GM23338 (cell line): ENCODE measurements at regions not wholly inside any gene's neighbourhood (a gene's known extent, or its start where the extent isn't known, plus 50 kb on each side); places are given as distances from the start of the nearest gene placed in this dataset.
A peak's percentile ranks its signal among the peaks of the same experiment; 100 is the strongest.

Experiments
- ATAC-seq: fragments of 200-7000 bp; cut with Tn5 transposase; 3 replicates; pipeline ENCODE4 v1.9.1; 2020
- DNase-seq: peaks from one replicate; pipeline ENCODE4 v3.0.0-alpha.2; 2015; ENCODE audit warnings: low spot score
- H2AFZ ChIP-seq: fragments of 200-600 bp; sonication (generic); 2 replicates; pipeline ENCODE4 v1.8.0; 2016; ENCODE audit warnings: antibody characterized with exemption, mild to moderate bottlenecking, moderate library complexity
- H3F3A ChIP-seq: fragments of 200-600 bp; sonication (generic); replicated peaks from 2 replicates; pipeline ENCODE4 v1.8.0; 2017; ENCODE audit warnings: antibody characterized with exemption, mixed run types, low read depth
- H3K27ac ChIP-seq: fragments of 200-600 bp; sonication (generic); 2 replicates; pipeline ENCODE4 v1.6.1; 2016; ENCODE audit warnings: low read depth
- H3K27me3 ChIP-seq: fragments of 200-600 bp; sonication (generic); 2 replicates; pipeline ENCODE4 v1.8.0; 2016; ENCODE audit warnings: mild to moderate bottlenecking, mixed run types, moderate library complexity; ENCODE audit not compliant: insufficient read depth
- H3K36me3 ChIP-seq: fragments of 200-600 bp; sonication (generic); 2 replicates; pipeline ENCODE4 v1.8.0; 2016; ENCODE audit warnings: mild to moderate bottlenecking; ENCODE audit not compliant: insufficient read depth
- H3K4me1 ChIP-seq: fragments of 200-600 bp; sonication (generic); 2 replicates; pipeline ENCODE4 v1.8.0; 2016; ENCODE audit warnings: mild to moderate bottlenecking, moderate library complexity; ENCODE audit not compliant: insufficient read depth
- H3K4me2 ChIP-seq: fragments of 200-600 bp; sonication (generic); 2 replicates; pipeline ENCODE4 v1.7.1; 2017; ENCODE audit warnings: mixed run types
- H3K4me3 ChIP-seq: fragments of 200-600 bp; sonication (generic); 2 replicates; pipeline ENCODE4 v1.6.1; 2016; ENCODE audit warnings: mixed run types
- H3K79me2 ChIP-seq: fragments of 200-600 bp; sonication (generic); replicated peaks from 2 replicates; pipeline ENCODE4 v1.8.0; 2017; ENCODE audit warnings: mild to moderate bottlenecking; ENCODE audit not compliant: insufficient read depth
- H3K9me2 ChIP-seq: fragments of 200-600 bp; sonication (generic); 2 replicates; pipeline ENCODE4 v1.8.0; 2017; ENCODE audit not compliant: insufficient read depth
- H4K20me1 ChIP-seq: fragments of 200-600 bp; sonication (generic); replicated peaks from 2 replicates; pipeline ENCODE4 v1.8.0; 2017; ENCODE audit warnings: mild to moderate bottlenecking; ENCODE audit not compliant: insufficient read depth
- H3K27ac Mint-ChIP-seq: 2 replicates; pipeline ENCODE4 v1.8.0; 2020; ENCODE audit warnings: inconsistent platforms, mild to moderate bottlenecking, moderate library complexity, mixed read lengths
- H3K27me3 Mint-ChIP-seq: 3 replicates; pipeline ENCODE4 v1.8.0; 2022; ENCODE audit warnings: low read depth, mild to moderate bottlenecking, moderate library complexity, mixed read lengths, inconsistent platforms; ENCODE audit not compliant: insufficient read depth, poor library complexity
- H3K36me3 Mint-ChIP-seq: 3 replicates; pipeline ENCODE4 v1.8.0; 2021; ENCODE audit warnings: low read depth, mild to moderate bottlenecking, inconsistent platforms, moderate library complexity, mixed read lengths
- H3K4me1 Mint-ChIP-seq: 3 replicates; pipeline ENCODE4 v1.8.0; 2020; ENCODE audit warnings: mild to moderate bottlenecking, inconsistent platforms, mixed read lengths
- H3K4me3 Mint-ChIP-seq: 3 replicates; pipeline ENCODE4 v1.8.0; 2021; ENCODE audit warnings: moderate library complexity, mild to moderate bottlenecking, inconsistent platforms, mixed read lengths
- H3K9me3 Mint-ChIP-seq: 3 replicates; pipeline ENCODE4 v1.8.0; 2020; ENCODE audit warnings: moderate library complexity, mild to moderate bottlenecking, inconsistent platforms, mixed read lengths
- EZH2 ChIP-seq: fragments of 200-600 bp; sonication (generic); IDR thresholded peaks from one replicate; pipeline ENCODE4 v1.8.0; 2017; ENCODE audit warnings: antibody characterized with exemption, mild to moderate bottlenecking, low read depth; ENCODE audit not compliant: unreplicated experiment
- JUNB ChIP-seq: IDR thresholded peaks from one replicate; pipeline ENCODE4 v1.6.1; 2016; ENCODE audit warnings: antibody characterized with exemption; ENCODE audit not compliant: unreplicated experiment
- POLR2AphosphoS5 ChIP-seq: IDR thresholded peaks from 2 replicates; pipeline ENCODE4 v1.6.1; 2016; ENCODE audit warnings: antibody characterized with exemption, low read depth
- STAT1 ChIP-seq: IDR thresholded peaks from one replicate; pipeline ENCODE4 v1.6.1; 2016; ENCODE audit warnings: antibody characterized with exemption; ENCODE audit not compliant: unreplicated experiment
- ZNF114 ChIP-seq: fragments of 250-450 bp; sonication (Bioruptor Pico); IDR thresholded peaks from 2 replicates; pipeline ENCODE4 v1.5.0; 2020; ENCODE audit warnings: mild to moderate bottlenecking, moderate library complexity
- TF ChIP-seq, protein P1 (sequence below): fragments of 250-450 bp; sonication (Bioruptor Pico); IDR thresholded peaks from 2 replicates; pipeline ENCODE4 v1.5.0; 2020; ENCODE audit warnings: mild to moderate bottlenecking, moderate library complexity
- TF ChIP-seq, protein P2 (sequence below): IDR thresholded peaks from 2 replicates; pipeline ENCODE4 v1.6.1; 2016; ENCODE audit warnings: antibody characterized with exemption

DNA sequence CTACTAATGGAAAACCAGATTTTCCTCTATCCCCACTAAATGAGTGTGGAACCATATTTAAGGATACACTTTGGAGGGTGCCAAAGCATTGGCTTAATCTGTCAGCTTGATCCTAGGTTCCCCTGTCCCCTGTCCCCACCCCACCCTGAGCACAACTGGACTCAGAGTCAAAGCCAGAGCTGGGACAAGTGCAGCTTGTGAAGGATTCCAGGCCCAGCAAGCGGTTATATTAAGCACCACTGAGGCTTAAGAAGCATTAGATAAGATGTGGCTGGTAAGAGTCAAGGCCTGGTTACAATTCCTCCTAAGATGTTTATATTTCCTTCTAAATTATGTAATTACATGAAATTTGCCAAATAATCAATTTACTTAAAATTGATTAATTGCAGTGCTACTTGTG, 350.0 kb upstream of the GATB start (continued):
- TF ChIP-seq, protein P1, sequence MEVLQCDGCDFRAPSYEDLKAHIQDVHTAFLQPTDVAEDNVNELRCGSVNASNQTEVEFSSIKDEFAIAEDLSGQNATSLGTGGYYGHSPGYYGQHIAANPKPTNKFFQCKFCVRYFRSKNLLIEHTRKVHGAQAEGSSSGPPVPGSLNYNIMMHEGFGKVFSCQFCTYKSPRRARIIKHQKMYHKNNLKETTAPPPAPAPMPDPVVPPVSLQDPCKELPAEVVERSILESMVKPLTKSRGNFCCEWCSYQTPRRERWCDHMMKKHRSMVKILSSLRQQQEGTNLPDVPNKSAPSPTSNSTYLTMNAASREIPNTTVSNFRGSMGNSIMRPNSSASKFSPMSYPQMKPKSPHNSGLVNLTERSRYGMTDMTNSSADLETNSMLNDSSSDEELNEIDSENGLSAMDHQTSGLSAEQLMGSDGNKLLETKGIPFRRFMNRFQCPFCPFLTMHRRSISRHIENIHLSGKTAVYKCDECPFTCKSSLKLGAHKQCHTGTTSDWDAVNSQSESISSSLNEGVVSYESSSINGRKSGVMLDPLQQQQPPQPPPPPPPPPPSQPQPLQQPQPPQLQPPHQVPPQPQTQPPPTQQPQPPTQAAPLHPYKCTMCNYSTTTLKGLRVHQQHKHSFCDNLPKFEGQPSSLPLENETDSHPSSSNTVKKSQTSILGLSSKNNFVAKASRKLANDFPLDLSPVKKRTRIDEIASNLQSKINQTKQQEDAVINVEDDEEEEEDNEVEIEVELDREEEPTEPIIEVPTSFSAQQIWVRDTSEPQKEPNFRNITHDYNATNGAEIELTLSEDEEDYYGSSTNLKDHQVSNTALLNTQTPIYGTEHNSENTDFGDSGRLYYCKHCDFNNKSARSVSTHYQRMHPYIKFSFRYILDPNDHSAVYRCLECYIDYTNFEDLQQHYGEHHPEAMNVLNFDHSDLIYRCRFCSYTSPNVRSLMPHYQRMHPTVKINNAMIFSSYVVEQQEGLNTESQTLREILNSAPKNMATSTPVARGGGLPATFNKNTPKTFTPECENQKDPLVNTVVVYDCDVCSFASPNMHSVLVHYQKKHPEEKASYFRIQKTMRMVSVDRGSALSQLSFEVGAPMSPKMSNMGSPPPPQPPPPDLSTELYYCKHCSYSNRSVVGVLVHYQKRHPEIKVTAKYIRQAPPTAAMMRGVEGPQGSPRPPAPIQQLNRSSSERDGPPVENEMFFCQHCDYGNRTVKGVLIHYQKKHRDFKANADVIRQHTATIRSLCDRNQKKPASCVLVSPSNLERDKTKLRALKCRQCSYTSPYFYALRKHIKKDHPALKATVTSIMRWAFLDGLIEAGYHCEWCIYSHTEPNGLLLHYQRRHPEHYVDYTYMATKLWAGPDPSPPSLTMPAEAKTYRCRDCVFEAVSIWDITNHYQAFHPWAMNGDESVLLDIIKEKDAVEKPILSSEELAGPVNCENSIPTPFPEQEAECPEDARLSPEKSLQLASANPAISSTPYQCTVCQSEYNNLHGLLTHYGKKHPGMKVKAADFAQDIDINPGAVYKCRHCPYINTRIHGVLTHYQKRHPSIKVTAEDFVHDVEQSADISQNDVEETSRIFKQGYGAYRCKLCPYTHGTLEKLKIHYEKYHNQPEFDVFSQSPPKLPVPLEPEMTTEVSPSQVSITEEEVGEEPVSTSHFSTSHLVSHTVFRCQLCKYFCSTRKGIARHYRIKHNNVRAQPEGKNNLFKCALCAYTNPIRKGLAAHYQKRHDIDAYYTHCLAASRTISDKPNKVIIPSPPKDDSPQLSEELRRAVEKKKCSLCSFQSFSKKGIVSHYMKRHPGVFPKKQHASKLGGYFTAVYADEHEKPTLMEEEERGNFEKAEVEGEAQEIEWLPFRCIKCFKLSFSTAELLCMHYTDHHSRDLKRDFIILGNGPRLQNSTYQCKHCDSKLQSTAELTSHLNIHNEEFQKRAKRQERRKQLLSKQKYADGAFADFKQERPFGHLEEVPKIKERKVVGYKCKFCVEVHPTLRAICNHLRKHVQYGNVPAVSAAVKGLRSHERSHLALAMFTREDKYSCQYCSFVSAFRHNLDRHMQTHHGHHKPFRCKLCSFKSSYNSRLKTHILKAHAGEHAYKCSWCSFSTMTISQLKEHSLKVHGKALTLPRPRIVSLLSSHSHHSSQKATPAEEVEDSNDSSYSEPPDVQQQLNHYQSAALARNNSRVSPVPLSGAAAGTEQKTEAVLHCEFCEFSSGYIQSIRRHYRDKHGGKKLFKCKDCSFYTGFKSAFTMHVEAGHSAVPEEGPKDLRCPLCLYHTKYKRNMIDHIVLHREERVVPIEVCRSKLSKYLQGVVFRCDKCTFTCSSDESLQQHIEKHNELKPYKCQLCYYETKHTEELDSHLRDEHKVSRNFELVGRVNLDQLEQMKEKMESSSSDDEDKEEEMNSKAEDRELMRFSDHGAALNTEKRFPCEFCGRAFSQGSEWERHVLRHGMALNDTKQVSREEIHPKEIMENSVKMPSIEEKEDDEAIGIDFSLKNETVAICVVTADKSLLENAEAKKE: no peak
- TF ChIP-seq, protein P2, sequence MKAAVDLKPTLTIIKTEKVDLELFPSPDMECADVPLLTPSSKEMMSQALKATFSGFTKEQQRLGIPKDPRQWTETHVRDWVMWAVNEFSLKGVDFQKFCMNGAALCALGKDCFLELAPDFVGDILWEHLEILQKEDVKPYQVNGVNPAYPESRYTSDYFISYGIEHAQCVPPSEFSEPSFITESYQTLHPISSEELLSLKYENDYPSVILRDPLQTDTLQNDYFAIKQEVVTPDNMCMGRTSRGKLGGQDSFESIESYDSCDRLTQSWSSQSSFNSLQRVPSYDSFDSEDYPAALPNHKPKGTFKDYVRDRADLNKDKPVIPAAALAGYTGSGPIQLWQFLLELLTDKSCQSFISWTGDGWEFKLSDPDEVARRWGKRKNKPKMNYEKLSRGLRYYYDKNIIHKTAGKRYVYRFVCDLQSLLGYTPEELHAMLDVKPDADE: no peak

DNA sequence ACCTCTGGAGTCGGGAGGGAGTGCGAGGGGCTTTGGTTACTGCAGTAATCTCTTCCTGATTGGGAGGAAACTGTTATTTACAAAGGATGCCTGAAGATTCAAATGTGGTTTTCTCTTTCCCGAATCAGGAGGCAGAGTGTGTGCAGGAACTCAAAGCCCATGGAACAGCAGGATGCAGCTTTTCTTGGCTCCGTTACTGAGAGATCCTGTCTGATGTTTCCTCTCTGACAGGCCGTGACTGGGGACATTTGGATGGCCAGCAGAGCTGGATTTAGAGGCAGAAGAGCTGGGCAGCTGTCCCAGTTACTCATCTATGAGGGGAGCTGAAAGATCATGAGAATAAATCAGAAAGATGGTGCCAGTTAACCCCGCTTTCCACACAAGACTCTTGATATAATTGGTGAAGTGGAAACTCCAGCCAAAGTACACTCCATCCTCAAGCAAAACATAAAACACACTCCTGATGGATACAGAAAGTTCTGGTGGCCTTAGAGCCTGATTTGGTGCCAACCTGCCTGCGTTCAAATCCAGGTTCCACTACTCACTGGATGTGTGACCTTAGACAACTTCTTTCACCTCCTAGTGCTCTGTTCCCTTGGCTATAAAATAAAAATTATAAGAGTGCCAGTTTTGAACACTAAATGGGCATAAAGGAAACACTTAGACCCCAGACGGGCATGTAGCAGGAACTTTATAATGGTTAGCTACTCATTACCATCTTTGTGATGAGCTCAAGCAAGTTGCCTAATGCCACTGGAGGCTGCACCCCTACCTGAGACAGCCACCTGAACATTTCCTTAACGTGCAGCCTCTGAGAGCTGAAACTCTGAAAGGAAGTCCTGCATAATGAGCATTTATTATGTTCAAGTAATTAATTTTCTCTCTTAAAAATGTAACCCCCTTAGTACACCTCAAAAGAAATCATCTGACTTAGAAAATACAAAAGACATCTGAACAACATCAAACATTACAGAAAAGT, 349.0 kb upstream of the GATB start:
- peaks cover 7% of the 10 kb centered on the region; the same call in 2 of the 3 replicates for H3K4me1 Mint-ChIP-seq
- no peaks in the 10 kb centered on the region for H3K27me3 ChIP-seq
- ATAC-seq (no peak), DNase-seq (no peak)
- no peaks in the 10 kb centered on the region for H3F3A ChIP-seq
- no peak overlapping the region for H3K4me3 Mint-ChIP-seq
- H3K4me3 ChIP-seq: no peak overlapping the region
- no peak overlapping the region for H3K27ac ChIP-seq
- H4K20me1 ChIP-seq: no peaks in the 10 kb centered on the region
- H3K9me3 Mint-ChIP-seq: no peaks in the 10 kb centered on the region
- H3K36me3 ChIP-seq: no peaks in the 10 kb centered on the region
- no peaks in the 10 kb centered on the region for H3K36me3 Mint-ChIP-seq
- no peaks in the 10 kb centered on the region for H3K4me1 ChIP-seq
- peaks cover 3% of the 10 kb centered on the region for H3K27me3 Mint-ChIP-seq
- peaks cover 9% of the 10 kb centered on the region for H3K9me2 ChIP-seq
- 0 out of 2 replicates have a peak overlapping the region, but pooled peaks have one; percentile 59 for H2AFZ ChIP-seq
- no peaks in the 10 kb centered on the region for H3K79me2 ChIP-seq
- H3K27ac Mint-ChIP-seq: no peak overlapping the region
- no peak overlapping the region for H3K4me2 ChIP-seq
- TF ChIP-seq STAT1 (no peak), POLR2AphosphoS5 (no peak), JUNB (no peak), EZH2 (no peak), ZNF114 (no peak)
- TF ChIP-seq, protein P1: no peak
